Heart left ventricle (tissue), 13 donors: ENCODE measurements at regions not wholly inside any gene's neighbourhood (a gene's known extent, or its start where the extent isn't known, plus 50 kb on each side); places are given as distances from the start of the nearest gene placed in this dataset.

Experiments
- POLR2A ChIP-seq, 2 donors: fragments of 450-650 bp; IDR thresholded peaks; one replicate each; pipeline ENCODE4 v1.6.1; 2017; ENCODE audit warnings: antibody characterized with exemption in 2 of 2, mild to moderate bottlenecking in 2 of 2, moderate library complexity in 2 of 2
- TF ChIP-seq, protein P1 (sequence below), 12 donors: fragments of 200-600 bp; sonication (generic) in 4 of 12; IDR thresholded peaks; one replicate each; pipeline versions ENCODE4 v1.5.0 to v1.8.0; 2018 to 2022; ENCODE audit warnings: antibody characterized with exemption in 12 of 12, mild to moderate bottlenecking in 5 of 12
- donor health status: ischemic (EF 13 %, LVEDD 7.1; RV severe dilation, severe dysfunction).
- donor health status: DM: no; HTN: yes; CAD: no.
- donor health status: DM: no; HTN: no; CAD: no.
- donor health status: ischemic (EF 25% LVEDD 6.9; RV normal size, moderate dysfunction).
- donor health status: ischemic (EF 25% LVEDD 5.7; RV mildly dilated, moderate dysfunction).
- donor health status: ischemic (EF 35%, LVEDD 5.7; RV mildly dilated, moderate dysfunction).
- donor health status: nonischemic (EF 11% LVEDD 7.7; RV severe dilation, severe dysfunction).
- donor health status: DM: yes; HTN: yes; CAD: no.
- donor health status: PGD.
- donor health status: ischemic (EF 29% LVEDD 5.4; RV normal size, mild dysfunction).
- donor health status: nonischemic (EF 23%, LVEDD 6.1; RV moderate dilation, normal function).

DNA sequence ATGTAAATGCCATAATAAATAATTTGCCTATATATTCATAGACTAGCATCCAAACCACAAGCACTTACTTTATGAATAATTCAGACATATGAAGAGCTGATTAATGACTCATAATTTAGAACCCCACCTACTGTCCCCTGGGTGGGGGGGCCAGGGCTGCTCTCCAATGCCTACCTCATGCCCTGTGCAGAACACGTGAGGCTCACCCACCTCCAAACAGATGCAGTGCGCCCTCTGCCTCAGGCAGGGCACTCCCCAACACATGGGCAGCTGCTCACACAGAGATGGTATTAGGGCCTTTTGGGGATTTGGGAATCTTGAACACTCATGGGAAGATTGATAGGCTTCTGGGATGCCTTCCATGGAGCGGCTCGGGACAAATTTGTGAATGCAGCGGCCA, 75.1 kb upstream of the INSIG1 start:
- TF ChIP-seq, protein P1, sequence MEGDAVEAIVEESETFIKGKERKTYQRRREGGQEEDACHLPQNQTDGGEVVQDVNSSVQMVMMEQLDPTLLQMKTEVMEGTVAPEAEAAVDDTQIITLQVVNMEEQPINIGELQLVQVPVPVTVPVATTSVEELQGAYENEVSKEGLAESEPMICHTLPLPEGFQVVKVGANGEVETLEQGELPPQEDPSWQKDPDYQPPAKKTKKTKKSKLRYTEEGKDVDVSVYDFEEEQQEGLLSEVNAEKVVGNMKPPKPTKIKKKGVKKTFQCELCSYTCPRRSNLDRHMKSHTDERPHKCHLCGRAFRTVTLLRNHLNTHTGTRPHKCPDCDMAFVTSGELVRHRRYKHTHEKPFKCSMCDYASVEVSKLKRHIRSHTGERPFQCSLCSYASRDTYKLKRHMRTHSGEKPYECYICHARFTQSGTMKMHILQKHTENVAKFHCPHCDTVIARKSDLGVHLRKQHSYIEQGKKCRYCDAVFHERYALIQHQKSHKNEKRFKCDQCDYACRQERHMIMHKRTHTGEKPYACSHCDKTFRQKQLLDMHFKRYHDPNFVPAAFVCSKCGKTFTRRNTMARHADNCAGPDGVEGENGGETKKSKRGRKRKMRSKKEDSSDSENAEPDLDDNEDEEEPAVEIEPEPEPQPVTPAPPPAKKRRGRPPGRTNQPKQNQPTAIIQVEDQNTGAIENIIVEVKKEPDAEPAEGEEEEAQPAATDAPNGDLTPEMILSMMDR (IDR thresholded peaks at IDR 0.05) = no peak
- TF ChIP-seq POLR2A (IDR thresholded peaks at IDR 0.05) = no peak
